Ovary (tissue), 3 donors: ENCODE measurements at regions not wholly inside any gene's neighbourhood (a gene's known extent, or its start where the extent isn't known, plus 50 kb on each side); places are given as distances from the start of the nearest gene placed in this dataset.

Source experiments
- CTCF ChIP-seq, 3 donors: fragments of 450-650 bp in 2 of 3; fragments of 200-600 bp in 1 of 3; IDR thresholded peaks; one replicate each; pipeline versions ENCODE4 v1.5.1 to v1.8.0; 2016 to 2022; ENCODE audit warnings: antibody characterized with exemption in 3 of 3, mild to moderate bottlenecking in 1 of 3
- EP300 ChIP-seq: sonication (generic); formaldehyde crosslinking; IDR thresholded peaks from one replicate; pipeline ENCODE4 v1.6.1; 2017; ENCODE audit warnings: antibody characterized with exemption
- POLR2A ChIP-seq: fragments of 450-650 bp; IDR thresholded peaks from one replicate; pipeline ENCODE4 v1.6.1; 2017; ENCODE audit warnings: antibody characterized with exemption, mild to moderate bottlenecking, moderate library complexity
- donor health status: DM: no; HTN: no; CAD: no.

GRCh38 chr6:103885446-103885845 lies 974.3 kb downstream of the HACE1 start:
- TF ChIP-seq POLR2A: no peak
- TF ChIP-seq CTCF (IDR thresholded peaks at IDR 0.05): no peak
- no peak for TF ChIP-seq EP300
